ENCODE measurements at regions not wholly inside any gene's neighbourhood (a gene's known extent, or its start where the extent isn't known, plus 50 kb on each side); places are given as distances from the start of the nearest gene placed in this dataset.

- DNase-seq = no peak
- Histone ChIP-seq H3K36me3 (ENCODE audit: control insufficient read depth, insufficient read depth, low read length) (no peaks in the 10 kb centered on the region), H3K9me3 (ENCODE audit: control insufficient read depth, low read depth, low read length) (peaks cover 12% of the 10 kb centered on the region)
Measured at GRCh38 chr15:49706805-49707204, 86.0 kb downstream of the DTWD1 start.

GRCh38 chr15:49707598-49707997 lies 86.8 kb downstream of the DTWD1 start:
- no peaks in the 10 kb centered on the region for H3K27me3 ChIP-seq (ENCODE audit: control insufficient read depth, insufficient read depth, low read length)
- H3K36me3 ChIP-seq (ENCODE audit: control insufficient read depth, insufficient read depth, low read length) = no peaks in the 10 kb centered on the region
- peaks cover 12% of the 10 kb centered on the region for H3K9me3 ChIP-seq (ENCODE audit: control insufficient read depth, low read depth, low read length)
- no peak overlapping the region for H3K27ac ChIP-seq (ENCODE audit: low read length)
- H3K4me3 ChIP-seq (ENCODE audit: low read length) = no peak overlapping the region
- no peak for DNase-seq
- H3K4me1 ChIP-seq (ENCODE audit: control insufficient read depth, insufficient read depth, low read length) = no peaks in the 10 kb centered on the region
- WGBS (ENCODE audit: insufficient coverage, low lambda C conversion rate) = no CpG with 5 or more reads among the region's 1 CpG

More at GRCh38 chr15:49706805-49707204, 86.0 kb downstream of the DTWD1 start:
- H3K4me1 ChIP-seq (ENCODE audit: control insufficient read depth, insufficient read depth, low read length) = no peaks in the 10 kb centered on the region
- no peak overlapping the region for H3K27ac ChIP-seq (ENCODE audit: low read length)
- H3K4me3 ChIP-seq (ENCODE audit: low read length) = no peak overlapping the region
- WGBS (ENCODE audit: insufficient coverage, low lambda C conversion rate) = no CpG with 5 or more reads among the region's 3 CpGs
- no peaks in the 10 kb centered on the region for H3K27me3 ChIP-seq (ENCODE audit: control insufficient read depth, insufficient read depth, low read length)

- Histone ChIP-seq H3K4me3 (ENCODE audit: low read length) (no peak overlapping the region), H3K27me3 (ENCODE audit: control insufficient read depth, insufficient read depth, low read length) (no peaks in the 10 kb centered on the region), H3K9me3 (ENCODE audit: control insufficient read depth, low read depth, low read length) (peaks cover 12% of the 10 kb centered on the region), H3K27ac (ENCODE audit: low read length) (no peak overlapping the region), H3K4me1 (ENCODE audit: control insufficient read depth, insufficient read depth, low read length) (no peaks in the 10 kb centered on the region), H3K36me3 (ENCODE audit: control insufficient read depth, insufficient read depth, low read length) (no peaks in the 10 kb centered on the region)
- 100% methylated on average over 1 of the region's 1 CpG for WGBS (ENCODE audit: insufficient coverage, low lambda C conversion rate)
- no peak for DNase-seq
Measured at GRCh38 chr15:49709646-49710214, 88.9 kb downstream of the DTWD1 start.

GRCh38 chr15:49712162-49712561 lies 91.3 kb downstream of the DTWD1 start:
- WGBS (ENCODE audit: insufficient coverage, low lambda C conversion rate) = no CpG with 5 or more reads among the region's 3 CpGs

GRCh38 chr15:49712846-49713450 lies 92.1 kb downstream of the DTWD1 start:
- no CpG with 5 or more reads among the region's 2 CpGs for WGBS (ENCODE audit: insufficient coverage, low lambda C conversion rate)
- Histone ChIP-seq H3K4me3 (ENCODE audit: low read length) (no peak overlapping the region), H3K36me3 (ENCODE audit: control insufficient read depth, insufficient read depth, low read length) (no peaks in the 10 kb centered on the region), H3K27ac (ENCODE audit: low read length) (no peak overlapping the region), H3K9me3 (ENCODE audit: control insufficient read depth, low read depth, low read length) (peaks cover 12% of the 10 kb centered on the region), H3K4me1 (ENCODE audit: control insufficient read depth, insufficient read depth, low read length) (no peaks in the 10 kb centered on the region), H3K27me3 (ENCODE audit: control insufficient read depth, insufficient read depth, low read length) (no peaks in the 10 kb centered on the region)
- DNase-seq = no peak

More at GRCh38 chr15:49712162-49712561, 91.3 kb downstream of the DTWD1 start:
- no peak overlapping the region for H3K27ac ChIP-seq (ENCODE audit: low read length)
- H3K4me1 ChIP-seq (ENCODE audit: control insufficient read depth, insufficient read depth, low read length) = no peaks in the 10 kb centered on the region
- H3K9me3 ChIP-seq (ENCODE audit: control insufficient read depth, low read depth, low read length) = peaks cover 12% of the 10 kb centered on the region
- no peak overlapping the region for H3K4me3 ChIP-seq (ENCODE audit: low read length)
- no peaks in the 10 kb centered on the region for H3K36me3 ChIP-seq (ENCODE audit: control insufficient read depth, insufficient read depth, low read length)
- DNase-seq = no peak
- H3K27me3 ChIP-seq (ENCODE audit: control insufficient read depth, insufficient read depth, low read length) = no peaks in the 10 kb centered on the region

GRCh38 chr15:49715211-49715610 lies 94.4 kb downstream of the DTWD1 start:
- H3K4me3 ChIP-seq (ENCODE audit: low read length) = no peak overlapping the region
- no peak overlapping the region for H3K27ac ChIP-seq (ENCODE audit: low read length)
- peaks cover 8% of the 10 kb centered on the region for H3K9me3 ChIP-seq (ENCODE audit: control insufficient read depth, low read depth, low read length)
- H3K27me3 ChIP-seq (ENCODE audit: control insufficient read depth, insufficient read depth, low read length) = no peaks in the 10 kb centered on the region
- DNase-seq = no peak
- H3K36me3 ChIP-seq (ENCODE audit: control insufficient read depth, insufficient read depth, low read length) = no peaks in the 10 kb centered on the region
- no CpG with 5 or more reads among the region's 1 CpG for WGBS (ENCODE audit: insufficient coverage, low lambda C conversion rate)
- H3K4me1 ChIP-seq (ENCODE audit: control insufficient read depth, insufficient read depth, low read length) = no peaks in the 10 kb centered on the region

- no peak for DNase-seq
- no peaks in the 10 kb centered on the region for H3K27me3 ChIP-seq (ENCODE audit: control insufficient read depth, insufficient read depth, low read length)
- WGBS (ENCODE audit: insufficient coverage, low lambda C conversion rate) = no CpG with 5 or more reads among the region's 5 CpGs
- H3K27ac ChIP-seq (ENCODE audit: low read length) = no peak overlapping the region
- H3K36me3 ChIP-seq (ENCODE audit: control insufficient read depth, insufficient read depth, low read length) = no peaks in the 10 kb centered on the region
- peaks cover 3% of the 10 kb centered on the region for H3K9me3 ChIP-seq (ENCODE audit: control insufficient read depth, low read depth, low read length)
- H3K4me1 ChIP-seq (ENCODE audit: control insufficient read depth, insufficient read depth, low read length) = no peaks in the 10 kb centered on the region
- no peak overlapping the region for H3K4me3 ChIP-seq (ENCODE audit: low read length)
Measured at GRCh38 chr15:49715701-49716100, 94.9 kb downstream of the DTWD1 start.

GRCh38 chr15:49718234-49718633 lies 97.4 kb downstream of the DTWD1 start:
- Histone ChIP-seq H3K27ac (ENCODE audit: low read length) (no peak overlapping the region), H3K27me3 (ENCODE audit: control insufficient read depth, insufficient read depth, low read length) (no peaks in the 10 kb centered on the region), H3K36me3 (ENCODE audit: control insufficient read depth, insufficient read depth, low read length) (no peaks in the 10 kb centered on the region), H3K4me3 (ENCODE audit: low read length) (no peak overlapping the region), H3K9me3 (ENCODE audit: control insufficient read depth, low read depth, low read length) (no peaks in the 10 kb centered on the region), H3K4me1 (ENCODE audit: control insufficient read depth, insufficient read depth, low read length) (no peaks in the 10 kb centered on the region)
- DNase-seq = no peak
- 86% methylated on average over 2 of the region's 2 CpGs for WGBS (ENCODE audit: insufficient coverage, low lambda C conversion rate)

- Histone ChIP-seq H3K4me1 (ENCODE audit: control insufficient read depth, insufficient read depth, low read length) (no peaks in the 10 kb centered on the region), H3K4me3 (ENCODE audit: low read length) (no peak overlapping the region), H3K27me3 (ENCODE audit: control insufficient read depth, insufficient read depth, low read length) (no peaks in the 10 kb centered on the region), H3K9me3 (ENCODE audit: control insufficient read depth, low read depth, low read length) (no peaks in the 10 kb centered on the region), H3K27ac (ENCODE audit: low read length) (no peak overlapping the region), H3K36me3 (ENCODE audit: control insufficient read depth, insufficient read depth, low read length) (no peaks in the 10 kb centered on the region)
- no CpG with 5 or more reads among the region's 3 CpGs for WGBS (ENCODE audit: insufficient coverage, low lambda C conversion rate)
- no peak for DNase-seq
Measured at GRCh38 chr15:49718846-49719245, 98.0 kb downstream of the DTWD1 start.

- WGBS (ENCODE audit: insufficient coverage, low lambda C conversion rate) = 100% methylated on average over 2 of the region's 3 CpGs
- H3K4me1 ChIP-seq (ENCODE audit: control insufficient read depth, insufficient read depth, low read length) = no peaks in the 10 kb centered on the region
- no peak for DNase-seq
- H3K27me3 ChIP-seq (ENCODE audit: control insufficient read depth, insufficient read depth, low read length) = no peaks in the 10 kb centered on the region
- no peak overlapping the region for H3K27ac ChIP-seq (ENCODE audit: low read length)
- no peaks in the 10 kb centered on the region for H3K36me3 ChIP-seq (ENCODE audit: control insufficient read depth, insufficient read depth, low read length)
- H3K9me3 ChIP-seq (ENCODE audit: control insufficient read depth, low read depth, low read length) = no peaks in the 10 kb centered on the region
- no peak overlapping the region for H3K4me3 ChIP-seq (ENCODE audit: low read length)
Measured at GRCh38 chr15:49720261-49720660, 99.4 kb downstream of the DTWD1 start.

GRCh38 chr15:49721091-49721490 lies 100.2 kb downstream of the DTWD1 start:
- H3K27me3 ChIP-seq (ENCODE audit: control insufficient read depth, insufficient read depth, low read length) = no peaks in the 10 kb centered on the region
- H3K27ac ChIP-seq (ENCODE audit: low read length) = no peak overlapping the region
- no peaks in the 10 kb centered on the region for H3K36me3 ChIP-seq (ENCODE audit: control insufficient read depth, insufficient read depth, low read length)
- no peak for DNase-seq
- H3K9me3 ChIP-seq (ENCODE audit: control insufficient read depth, low read depth, low read length) = no peaks in the 10 kb centered on the region
- H3K4me1 ChIP-seq (ENCODE audit: control insufficient read depth, insufficient read depth, low read length) = no peaks in the 10 kb centered on the region
- no peak overlapping the region for H3K4me3 ChIP-seq (ENCODE audit: low read length)
- no CpG with 5 or more reads among the region's 1 CpG for WGBS (ENCODE audit: insufficient coverage, low lambda C conversion rate)

Measured in large intestine (tissue), 3 donors.